Left renal cortex interstitium (tissue), 4 donors: ENCODE measurements at regions not wholly inside any gene's neighbourhood (a gene's known extent, or its start where the extent isn't known, plus 50 kb on each side); places are given as distances from the start of the nearest gene placed in this dataset.

Experiments
- DNase-seq, 4 donors: peaks; one replicate each; pipeline ENCODE4 v3.0.0-alpha.2; 2013; ENCODE audit warnings: low read depth in 4 of 4, low spot score in 2 of 4, missing footprints in 1 of 4

GRCh38 chr3:106371221-106371970 lies 502.6 kb upstream of the CBLB start:
- no peak for DNase-seq

GRCh38 chr3:106371971-106372805 lies 503.4 kb upstream of the CBLB start:
- no peak for DNase-seq

- no peak for DNase-seq
Observed at GRCh38 chr3:106372806-106373190, 504.0 kb upstream of the CBLB start.

- DNase-seq, result no peak
Observed at GRCh38 chr3:106376016-106376570, 507.3 kb upstream of the CBLB start.

- DNase-seq, result no peak
Observed at GRCh38 chr3:106379251-106379750, 510.5 kb upstream of the CBLB start.

GRCh38 chr3:106380232-106380631 lies 511.4 kb upstream of the CBLB start:
- DNase-seq, result no peak

- DNase-seq, result no peak
Observed at GRCh38 chr3:106381286-106381938, 512.6 kb upstream of the CBLB start.

- no peak for DNase-seq
Observed at GRCh38 chr3:106381939-106382335, 513.1 kb upstream of the CBLB start.

GRCh38 chr3:106386050-106386449 lies 517.2 kb upstream of the CBLB start:
- no peak for DNase-seq

GRCh38 chr3:106392915-106393314 lies 524.1 kb upstream of the CBLB start:
- DNase-seq, result no peak

- DNase-seq, result no peak
Observed at GRCh38 chr3:106397006-106397405, 528.2 kb upstream of the CBLB start.

- no peak for DNase-seq
Observed at GRCh38 chr3:106398891-106399600, 530.2 kb upstream of the CBLB start.

- no peak for DNase-seq
Observed at GRCh38 chr3:106399761-106400160, 530.9 kb upstream of the CBLB start.

- DNase-seq, result no peak
Observed at GRCh38 chr3:106401666-106402490, 533.1 kb upstream of the CBLB start.

- DNase-seq, result no peak
Observed at GRCh38 chr3:106403371-106404145, 534.7 kb upstream of the CBLB start.

- DNase-seq, result no peak
Observed at GRCh38 chr3:106413683-106414082, 544.9 kb upstream of the CBLB start.

GRCh38 chr3:106420628-106421027 lies 551.8 kb upstream of the CBLB start:
- no peak for DNase-seq

- DNase-seq, result no peak
Observed at GRCh38 chr3:106421426-106421825, 552.6 kb upstream of the CBLB start.

- DNase-seq, result no peak
Observed at GRCh38 chr3:106421909-106422308, 553.1 kb upstream of the CBLB start.
